ENCODE measurements at regions not wholly inside any gene's neighbourhood (a gene's known extent, or its start where the extent isn't known, plus 50 kb on each side); places are given as distances from the start of the nearest gene placed in this dataset.
"Not testable (repeated sequence)": the region's sequence is repeated elsewhere in the genome, so short reads cannot be mapped to it uniquely, and the experiment has no call there.

DNA sequence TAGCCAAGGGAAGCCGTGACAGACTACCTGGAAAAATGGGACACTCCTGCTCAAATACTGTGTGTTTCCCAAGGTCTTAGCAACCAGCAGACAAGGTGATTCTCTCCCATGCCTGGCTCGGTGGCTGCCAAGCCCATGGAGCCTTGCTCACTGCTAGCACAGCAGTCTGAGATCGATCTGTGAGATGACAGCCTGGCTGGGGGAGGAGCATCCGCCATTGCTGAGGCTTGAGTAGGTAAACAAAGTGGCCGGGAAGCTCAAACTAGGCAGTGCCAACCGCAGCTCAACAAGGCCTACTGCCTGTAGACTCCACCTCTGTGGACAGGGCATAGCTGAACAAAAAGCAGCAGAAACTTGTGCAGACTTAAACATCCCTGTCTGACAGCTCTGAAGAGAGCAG lies 137.0 kb downstream of the USP46 start:
- DNase-seq (ENCODE audit: low spot score) = not testable (repeated sequence)

DNA sequence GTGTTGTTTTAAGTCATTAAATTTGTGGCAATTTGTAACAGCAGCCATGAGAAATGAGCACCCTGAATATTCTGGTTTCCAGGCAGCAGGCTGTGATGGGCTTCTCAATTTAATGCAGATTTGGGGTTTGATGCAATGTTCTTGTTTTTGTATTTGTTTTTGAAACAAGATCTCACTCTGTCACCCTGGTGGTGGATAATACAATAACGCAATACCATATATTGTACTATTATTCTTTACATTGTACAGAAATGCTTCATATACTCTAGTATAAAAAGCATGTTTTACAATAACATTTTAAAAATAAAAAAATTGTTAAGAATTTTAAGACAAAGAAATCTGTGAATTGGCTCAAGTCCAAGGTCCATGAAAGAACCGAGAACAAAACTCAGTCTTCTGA lies 129.1 kb downstream of the USP46 start:
- DNase-seq (ENCODE audit: low spot score) = no peak

DNA sequence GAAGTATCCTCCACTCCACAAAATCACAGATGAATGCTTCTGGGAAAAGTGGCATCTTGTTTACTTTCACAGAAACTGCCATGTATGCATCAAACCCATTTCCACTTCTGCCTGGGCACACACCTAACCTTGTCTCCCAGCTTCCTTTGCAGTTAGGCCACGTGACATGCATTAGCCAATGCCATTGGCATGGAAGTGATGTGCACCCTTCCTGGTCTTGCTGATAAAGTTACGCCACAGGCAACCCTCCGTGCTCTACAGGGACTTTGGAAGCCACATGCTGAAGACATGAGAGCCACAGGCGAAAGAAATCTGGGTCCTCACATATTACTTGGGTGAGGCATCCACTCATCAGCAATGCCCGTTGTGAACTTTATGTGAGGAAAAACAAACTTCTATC lies 123.3 kb downstream of the USP46 start:
- no peak for DNase-seq (ENCODE audit: low spot score)

Data from COLO829 (cell line).